ENCODE measurements at regions not wholly inside any gene's neighbourhood (a gene's known extent, or its start where the extent isn't known, plus 50 kb on each side); places are given as distances from the start of the nearest gene placed in this dataset.

GRCh38 chr6:104434519-104434918 lies 425.2 kb downstream of the HACE1 start:
- Histone ChIP-seq H3K27ac (no peak overlapping the region), H3K36me3 (replicated peaks in 1 of 2) (no peaks in the 10 kb centered on the region), H3K9me3 (replicated peaks in 1 of 3) (no peaks in the 10 kb centered on the region), H3K4me1 (replicated peaks in 1 of 2) (no peaks in the 10 kb centered on the region), H3K4me3 (no peak overlapping the region), H3K27me3 (no peaks in the 10 kb centered on the region)
- no peak for TF ChIP-seq CTCF (IDR thresholded peaks at IDR 0.05)
- 40 to 46% (median 42%) methylated on average over 2 of the region's 2 CpGs for WGBS, 4 donors
- intact Hi-C loops (cut with DNase I) = no loop called here
- DNase-seq = no peak

GRCh38 chr6:104431096-104431495 lies 428.6 kb downstream of the HACE1 start:
- H3K4me1 ChIP-seq (replicated peaks in 1 of 2) = no peaks in the 10 kb centered on the region
- no peak overlapping the region for H3K27ac ChIP-seq
- no peaks in the 10 kb centered on the region for H3K9me3 ChIP-seq (replicated peaks in 1 of 3)
- no peak for DNase-seq
- 82 to 86% (median 84%) methylated on average over 3 of the region's 3 CpGs for WGBS, 4 donors
- no peaks in the 10 kb centered on the region for H3K27me3 ChIP-seq
- TF ChIP-seq POLR2A (IDR thresholded peaks at IDR 0.05) = no peak
- TF ChIP-seq CTCF (IDR thresholded peaks at IDR 0.05) = no peak
- H3K36me3 ChIP-seq (replicated peaks in 1 of 2) = no peaks in the 10 kb centered on the region
- intact Hi-C loops (cut with DNase I) = no loop called here
- no peak overlapping the region for H3K4me3 ChIP-seq

GRCh38 chr6:104428184-104428583 lies 431.5 kb downstream of the HACE1 start:
- H3K27me3 ChIP-seq = no peaks in the 10 kb centered on the region
- H3K4me3 ChIP-seq = no peak overlapping the region
- no peak for TF ChIP-seq POLR2A (IDR thresholded peaks at IDR 0.05)
- no peak for TF ChIP-seq CTCF (IDR thresholded peaks at IDR 0.05)
- no peak overlapping the region for H3K27ac ChIP-seq
- DNase-seq = no peak
- intact Hi-C loops (cut with DNase I) = no loop called here
- H3K9me3 ChIP-seq (replicated peaks in 1 of 3) = no peaks in the 10 kb centered on the region
- H3K36me3 ChIP-seq (replicated peaks in 1 of 2) = no peaks in the 10 kb centered on the region
- WGBS, 4 donors = 32 to 49% (median 38%) methylated on average over 1 of the region's 1 CpG
- H3K4me1 ChIP-seq (replicated peaks in 1 of 2) = no peaks in the 10 kb centered on the region

GRCh38 chr6:104423691-104424090 lies 436.0 kb downstream of the HACE1 start:
- no peaks in the 10 kb centered on the region for H3K4me1 ChIP-seq (replicated peaks in 1 of 2)
- H3K27me3 ChIP-seq = no peaks in the 10 kb centered on the region
- no peak overlapping the region for H3K4me3 ChIP-seq
- no peaks in the 10 kb centered on the region for H3K9me3 ChIP-seq (replicated peaks in 1 of 3)
- H3K36me3 ChIP-seq (replicated peaks in 1 of 2) = no peaks in the 10 kb centered on the region
- no peak for DNase-seq
- no peak overlapping the region for H3K27ac ChIP-seq
- intact Hi-C loops (cut with DNase I) = no loop called here
- 70 to 80% (median 73%) methylated on average over 2 of the region's 2 CpGs for WGBS, 4 donors
- TF ChIP-seq POLR2A (IDR thresholded peaks at IDR 0.05) (no peak), CTCF (IDR thresholded peaks at IDR 0.05) (no peak)
